RWPE2 (cell line): ENCODE measurements at regions not wholly inside any gene's neighbourhood (a gene's known extent, or its start where the extent isn't known, plus 50 kb on each side); places are given as distances from the start of the nearest gene placed in this dataset.

Source experiments
- ATAC-seq: fragments of 200-7000 bp; cut with Tn5 transposase; 3 replicates; pipeline ENCODE4 v1.9.1; 2021; ENCODE audit warnings: low read depth
- DNase-seq: peaks from one replicate; pipeline ENCODE4 v3.0.0-alpha.2; 2020; ENCODE audit warnings: low spot score
- H3K27ac ChIP-seq: fragments of 450-650 bp; 2 replicates; pipeline ENCODE4 v1.5.1; 2017; ENCODE audit warnings: mild to moderate bottlenecking; ENCODE audit not compliant: poor library complexity, severe bottlenecking
- H3K27me3 ChIP-seq: fragments of 250-450 bp; sonication (Bioruptor Pico); 2 replicates; pipeline ENCODE4 v1.5.1; 2021; ENCODE audit warnings: mild to moderate bottlenecking, moderate library complexity; ENCODE audit not compliant: insufficient read depth, poor library complexity, severe bottlenecking
- H3K36me3 ChIP-seq: fragments of 250-450 bp; sonication (Bioruptor Pico); 2 replicates; pipeline ENCODE4 v1.5.1; 2020; ENCODE audit warnings: low read depth, mild to moderate bottlenecking, moderate library complexity
- H3K4me1 ChIP-seq: fragments of 250-450 bp; sonication (Bioruptor Pico); 2 replicates; pipeline ENCODE4 v1.5.1; 2021; ENCODE audit warnings: mild to moderate bottlenecking, moderate library complexity; ENCODE audit not compliant: insufficient read depth, poor library complexity, severe bottlenecking
- H3K4me3 ChIP-seq: fragments of 250-450 bp; sonication (Bioruptor Pico); 2 replicates; pipeline ENCODE4 v1.5.1; 2021; ENCODE audit warnings: mild to moderate bottlenecking, moderate library complexity; ENCODE audit not compliant: severe bottlenecking
- H3K9me3 ChIP-seq: fragments of 250-450 bp; sonication (Bioruptor Pico); 2 replicates; pipeline ENCODE4 v1.5.1; 2021; ENCODE audit warnings: mild to moderate bottlenecking, moderate library complexity; ENCODE audit not compliant: severe bottlenecking
- TF ChIP-seq, protein P1 (sequence below): fragments of 450-650 bp; IDR thresholded peaks from one replicate; pipeline ENCODE4 v1.5.1; 2017; ENCODE audit warnings: mild to moderate bottlenecking, moderate library complexity; ENCODE audit not compliant: poor library complexity, severe bottlenecking

DNA sequence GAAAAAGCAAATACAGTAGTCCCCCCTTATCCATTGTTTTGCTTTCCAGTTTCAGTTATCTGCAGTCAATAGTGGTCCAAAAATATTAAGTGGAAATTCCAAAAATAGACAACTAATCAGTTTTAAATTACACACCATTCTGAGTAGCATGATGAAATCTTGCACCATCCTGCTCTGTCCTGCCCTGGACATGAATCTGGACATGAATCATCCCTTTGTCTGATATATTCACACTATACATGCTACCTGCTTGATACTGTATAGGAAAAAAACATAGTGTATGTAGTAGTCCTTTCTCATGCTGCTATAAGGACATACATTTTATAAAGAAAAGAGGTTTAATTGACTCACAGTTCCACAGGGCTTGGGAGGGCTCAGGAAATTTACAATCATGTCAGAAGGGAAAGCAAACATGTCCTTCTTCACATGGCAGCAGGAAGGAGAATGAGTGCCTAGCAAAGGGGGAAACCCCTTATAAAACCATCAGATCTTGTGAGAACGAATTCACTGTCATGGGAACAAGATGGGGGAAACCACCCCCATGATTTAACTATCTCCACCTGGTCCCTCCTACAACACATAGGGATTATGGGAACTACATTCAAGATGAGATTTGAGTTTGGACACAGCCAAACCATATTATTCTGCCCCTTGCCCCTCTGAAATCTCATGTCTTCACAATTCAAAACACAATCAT lies 153.9 kb downstream of the ARRDC3 start:
- no peaks in the 10 kb centered on the region for H3K9me3 ChIP-seq
- DNase-seq: no peak
- no peaks in the 10 kb centered on the region for H3K36me3 ChIP-seq
- peak; percentile 79 for ATAC-seq
- no peak overlapping the region for H3K4me3 ChIP-seq
- no peak overlapping the region for H3K27ac ChIP-seq
- no peaks in the 10 kb centered on the region for H3K27me3 ChIP-seq
- TF ChIP-seq, protein P1, sequence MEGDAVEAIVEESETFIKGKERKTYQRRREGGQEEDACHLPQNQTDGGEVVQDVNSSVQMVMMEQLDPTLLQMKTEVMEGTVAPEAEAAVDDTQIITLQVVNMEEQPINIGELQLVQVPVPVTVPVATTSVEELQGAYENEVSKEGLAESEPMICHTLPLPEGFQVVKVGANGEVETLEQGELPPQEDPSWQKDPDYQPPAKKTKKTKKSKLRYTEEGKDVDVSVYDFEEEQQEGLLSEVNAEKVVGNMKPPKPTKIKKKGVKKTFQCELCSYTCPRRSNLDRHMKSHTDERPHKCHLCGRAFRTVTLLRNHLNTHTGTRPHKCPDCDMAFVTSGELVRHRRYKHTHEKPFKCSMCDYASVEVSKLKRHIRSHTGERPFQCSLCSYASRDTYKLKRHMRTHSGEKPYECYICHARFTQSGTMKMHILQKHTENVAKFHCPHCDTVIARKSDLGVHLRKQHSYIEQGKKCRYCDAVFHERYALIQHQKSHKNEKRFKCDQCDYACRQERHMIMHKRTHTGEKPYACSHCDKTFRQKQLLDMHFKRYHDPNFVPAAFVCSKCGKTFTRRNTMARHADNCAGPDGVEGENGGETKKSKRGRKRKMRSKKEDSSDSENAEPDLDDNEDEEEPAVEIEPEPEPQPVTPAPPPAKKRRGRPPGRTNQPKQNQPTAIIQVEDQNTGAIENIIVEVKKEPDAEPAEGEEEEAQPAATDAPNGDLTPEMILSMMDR: no peak
- H3K4me1 ChIP-seq: peaks cover 9% of the 10 kb centered on the region

DNA sequence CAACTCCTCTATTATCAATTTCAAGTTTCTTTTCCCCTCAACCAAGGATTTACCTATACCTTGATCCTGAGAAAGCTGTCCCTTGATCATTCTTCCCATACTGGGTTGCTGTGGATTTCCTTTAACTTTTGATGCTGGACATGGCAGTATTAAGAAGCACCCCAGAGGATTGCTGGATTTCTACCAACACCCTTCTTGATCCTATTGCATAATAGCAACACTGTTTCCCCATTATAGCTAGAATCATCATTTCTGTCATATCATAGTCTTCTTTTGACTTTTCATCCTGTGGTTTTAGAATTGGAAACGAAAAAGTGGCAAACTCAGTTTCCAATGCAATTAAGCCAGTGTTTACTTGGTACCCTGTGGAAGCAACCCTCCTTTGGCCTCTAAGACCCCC lies 154.9 kb downstream of the ARRDC3 start:
- DNase-seq (no peak), ATAC-seq (no peak)
- H3K27ac ChIP-seq: no peak overlapping the region
- TF ChIP-seq, protein P1: no peak
- peaks cover 9% of the 10 kb centered on the region for H3K4me1 ChIP-seq
- H3K9me3 ChIP-seq: no peaks in the 10 kb centered on the region
- no peak overlapping the region for H3K4me3 ChIP-seq
- H3K27me3 ChIP-seq: no peaks in the 10 kb centered on the region
- H3K36me3 ChIP-seq: no peaks in the 10 kb centered on the region

DNA sequence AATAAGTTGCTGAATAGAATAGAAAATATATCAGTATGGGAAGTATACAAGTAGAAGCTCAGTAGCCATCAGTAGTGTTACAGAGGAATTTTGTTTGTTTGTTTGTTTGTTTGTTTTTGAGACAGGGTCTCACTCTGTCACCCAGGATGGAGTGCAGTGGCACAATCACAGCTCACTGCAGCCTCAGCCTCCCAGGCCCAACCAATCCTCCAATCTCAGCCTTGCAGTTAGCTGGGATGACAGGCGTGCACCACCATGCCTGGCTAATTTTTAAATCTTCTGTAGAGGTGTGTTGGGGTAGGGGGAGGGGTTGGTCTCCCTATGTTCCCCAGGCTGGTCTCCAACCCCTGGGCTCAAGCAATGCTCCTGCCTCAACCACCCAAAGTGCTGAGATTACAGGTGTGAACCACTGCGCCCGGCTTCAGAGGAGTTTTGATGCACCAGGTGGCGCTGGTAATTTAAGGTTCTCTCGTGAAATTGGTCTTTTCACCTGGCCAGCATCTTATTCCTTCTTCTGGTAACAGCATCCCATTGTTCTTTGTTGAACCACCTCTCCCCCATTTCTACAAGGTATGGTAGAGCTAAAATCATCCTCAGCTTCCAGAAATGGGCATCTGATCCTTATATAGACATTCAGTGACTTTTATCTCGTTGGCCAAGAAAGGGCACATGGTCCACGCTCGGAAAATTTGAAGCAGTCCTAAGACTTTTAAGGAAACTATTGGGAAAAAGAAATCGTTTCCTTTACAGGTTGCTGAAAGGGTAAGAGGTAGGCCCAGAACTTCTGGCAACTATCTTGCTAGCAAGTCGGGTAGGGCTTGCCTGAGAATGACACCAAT lies 157.1 kb downstream of the ARRDC3 start:
- H3K27me3 ChIP-seq: no peaks in the 10 kb centered on the region
- no peak for DNase-seq
- TF ChIP-seq, protein P1: peak; percentile 87

DNA sequence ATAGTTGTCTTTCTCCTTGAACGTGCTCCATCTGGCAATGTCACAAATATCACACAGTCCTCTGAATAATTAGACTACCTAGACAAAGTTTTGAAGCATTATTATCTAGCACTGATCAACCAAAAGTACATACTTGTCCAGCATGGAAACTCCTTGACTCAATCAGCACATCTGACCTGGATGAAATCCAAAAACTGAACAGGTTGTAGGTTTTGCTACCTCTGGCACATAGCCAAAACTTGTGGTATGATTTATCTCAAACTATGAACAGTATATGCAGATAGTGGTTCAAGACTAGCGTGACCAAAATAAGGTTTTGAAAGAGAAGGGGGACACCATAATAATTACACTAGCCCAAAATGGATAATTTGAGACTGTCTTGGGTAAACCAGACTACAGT lies 158.1 kb downstream of the ARRDC3 start:
- H3K4me1 ChIP-seq: peaks cover 12% of the 10 kb centered on the region
- H3K9me3 ChIP-seq: no peaks in the 10 kb centered on the region
- H3K27ac ChIP-seq: no peak overlapping the region
- H3K36me3 ChIP-seq: no peaks in the 10 kb centered on the region
- TF ChIP-seq, protein P1: no peak
- DNase-seq: no peak
- H3K27me3 ChIP-seq: no peaks in the 10 kb centered on the region
- H3K4me3 ChIP-seq: no peak overlapping the region
- ATAC-seq: no peak

More for the DNA sequence above, 157.1 kb downstream of the ARRDC3 start:
- ATAC-seq: peak; percentile 67
- Histone ChIP-seq H3K36me3 (no peaks in the 10 kb centered on the region), H3K9me3 (no peaks in the 10 kb centered on the region), H3K4me1 (peaks cover 9% of the 10 kb centered on the region), H3K4me3 (no peak overlapping the region), H3K27ac (no peak overlapping the region)
